Astrocyte (in vitro differentiated cells and primary cell): ENCODE measurements at regions not wholly inside any gene's neighbourhood (a gene's known extent, or its start where the extent isn't known, plus 50 kb on each side); places are given as distances from the start of the nearest gene placed in this dataset.

Experiments
- DNase-seq: peaks from one replicate; pipeline ENCODE4 v3.0.0-alpha.2; 2010; ENCODE audit warnings: low read depth
- FAIRE-seq: peaks from 2 replicates; lab custom pipeline; 2011; peaks lifted over from hg19 to GRCh38; lab: Jason Lieb, UNC
- H2AFZ ChIP-seq: 2 replicates; pipeline ENCODE4 v1.6.0; 2012; ENCODE audit warnings: low read depth, low read length, inconsistent platforms
- H3K27ac ChIP-seq: 2 replicates; pipeline ENCODE4 v1.5.1; 2011; ENCODE audit warnings: low read depth, low read length, inconsistent platforms
- H3K27me3 ChIP-seq: 2 replicates; pipeline ENCODE4 v1.6.0; 2011; ENCODE audit warnings: low read length, inconsistent platforms; ENCODE audit not compliant: insufficient read depth
- H3K36me3 ChIP-seq: 2 replicates; pipeline ENCODE4 v1.5.1; 2011; ENCODE audit warnings: low read length, inconsistent platforms; ENCODE audit not compliant: insufficient read depth
- H3K4me1 ChIP-seq: 2 replicates; pipeline ENCODE4 v1.5.1; 2011; ENCODE audit warnings: low read length, inconsistent platforms; ENCODE audit not compliant: insufficient read depth
- H3K4me2 ChIP-seq: 2 replicates; pipeline ENCODE4 v1.6.0; 2012; ENCODE audit warnings: low read length, inconsistent platforms
- H3K4me3 ChIP-seq: 2 replicates; pipeline ENCODE4 v1.5.1; 2011; ENCODE audit warnings: low read depth, mild to moderate bottlenecking, low read length, inconsistent platforms; ENCODE audit not compliant: insufficient read depth
- H3K79me2 ChIP-seq: 2 replicates; pipeline ENCODE4 v1.6.0; 2012; ENCODE audit warnings: mild to moderate bottlenecking, low read length, inconsistent platforms; ENCODE audit not compliant: insufficient read depth
- H3K9ac ChIP-seq: 2 replicates; pipeline ENCODE4 v1.6.0; 2012; ENCODE audit warnings: mild to moderate bottlenecking, low read length, inconsistent platforms
- H3K9me3 ChIP-seq: 2 replicates; pipeline ENCODE4 v1.5.1; 2012; ENCODE audit warnings: low read depth, mild to moderate bottlenecking, low read length, inconsistent platforms; ENCODE audit not compliant: insufficient read depth
- H4K20me1 ChIP-seq: 2 replicates; pipeline ENCODE4 v1.6.0; 2012; ENCODE audit warnings: low read length, inconsistent platforms; ENCODE audit not compliant: insufficient read depth
- H3K27ac Mint-ChIP-seq: one replicate; pipeline ENCODE4 v1.8.0; 2021; ENCODE audit warnings: mild to moderate bottlenecking, mixed read lengths; ENCODE audit not compliant: unreplicated experiment
- H3K27me3 Mint-ChIP-seq: one replicate; pipeline ENCODE4 v1.8.0; 2021; ENCODE audit warnings: low read depth, mixed read lengths; ENCODE audit not compliant: unreplicated experiment
- H3K36me3 Mint-ChIP-seq: one replicate; pipeline ENCODE4 v1.8.0; 2021; ENCODE audit warnings: low read depth, mixed read lengths; ENCODE audit not compliant: unreplicated experiment
- H3K4me1 Mint-ChIP-seq: one replicate; pipeline ENCODE4 v1.8.0; 2021; ENCODE audit warnings: low read depth, mixed read lengths; ENCODE audit not compliant: unreplicated experiment
- H3K4me3 Mint-ChIP-seq: one replicate; pipeline ENCODE4 v1.8.0; 2021; ENCODE audit warnings: mild to moderate bottlenecking, moderate library complexity, mixed read lengths; ENCODE audit not compliant: unreplicated experiment
- H3K9me3 Mint-ChIP-seq: one replicate; pipeline ENCODE4 v1.8.0; 2021; ENCODE audit warnings: mild to moderate bottlenecking, mixed read lengths; ENCODE audit not compliant: unreplicated experiment
- CTCF ChIP-seq: IDR thresholded peaks from 2 replicates; pipeline ENCODE4 v1.5.1; 2011; ENCODE audit warnings: low read depth, mild to moderate bottlenecking, inconsistent platforms, low read length, moderate library complexity; ENCODE audit not compliant: insufficient read depth
- EZH2 ChIP-seq: IDR thresholded peaks from 2 replicates; pipeline ENCODE4 v1.6.1; 2012; ENCODE audit warnings: mild to moderate bottlenecking, low read length, inconsistent platforms; ENCODE audit not compliant: insufficient read depth

- FAIRE-seq (no peak), DNase-seq (no peak)
- no peaks in the 10 kb centered on the region for H3K27me3 ChIP-seq
- H3K4me3 Mint-ChIP-seq = no peak overlapping the region
- no peak overlapping the region for H3K4me2 ChIP-seq
- no peaks in the 10 kb centered on the region for H3K4me1 ChIP-seq
- H3K36me3 Mint-ChIP-seq = no peaks in the 10 kb centered on the region
- H3K79me2 ChIP-seq = no peaks in the 10 kb centered on the region
- no peaks in the 10 kb centered on the region for H3K4me1 Mint-ChIP-seq
- no peaks in the 10 kb centered on the region for H3K36me3 ChIP-seq
- no peaks in the 10 kb centered on the region for H3K9me3 ChIP-seq
- H3K9me3 Mint-ChIP-seq = no peaks in the 10 kb centered on the region
- H2AFZ ChIP-seq = no peak overlapping the region
- no peak overlapping the region for H3K9ac ChIP-seq
- H3K27me3 Mint-ChIP-seq = no peaks in the 10 kb centered on the region
- no peak overlapping the region for H3K27ac ChIP-seq
- no peak overlapping the region for H3K4me3 ChIP-seq
- H3K27ac Mint-ChIP-seq = no peak overlapping the region
- no peaks in the 10 kb centered on the region for H4K20me1 ChIP-seq
- no peak for TF ChIP-seq EZH2
- no peak for TF ChIP-seq CTCF
Observed at GRCh38 chr13:104297075-104297474, 1230.9 kb upstream of the SLC10A2 start.

GRCh38 chr13:104296286-104296685, 1230.1 kb upstream of the SLC10A2 start:
- FAIRE-seq = no peak
- no peaks in the 10 kb centered on the region for H3K36me3 ChIP-seq
- no peaks in the 10 kb centered on the region for H3K27me3 ChIP-seq
- no peak overlapping the region for H2AFZ ChIP-seq
- H3K79me2 ChIP-seq = no peaks in the 10 kb centered on the region
- H4K20me1 ChIP-seq = no peaks in the 10 kb centered on the region
- Mint-ChIP-seq H3K4me1 (no peaks in the 10 kb centered on the region), H3K27me3 (no peaks in the 10 kb centered on the region), H3K4me3 (no peak overlapping the region), H3K36me3 (no peaks in the 10 kb centered on the region), H3K27ac (no peak overlapping the region), H3K9me3 (no peaks in the 10 kb centered on the region)
- no peak overlapping the region for H3K4me2 ChIP-seq
- H3K9me3 ChIP-seq = no peaks in the 10 kb centered on the region
- TF ChIP-seq CTCF = no peak
- TF ChIP-seq EZH2 = no peak
- no peak overlapping the region for H3K4me3 ChIP-seq
- H3K27ac ChIP-seq = no peak overlapping the region
- H3K9ac ChIP-seq = no peak overlapping the region
- no peaks in the 10 kb centered on the region for H3K4me1 ChIP-seq
- DNase-seq = no peak

- no peaks in the 10 kb centered on the region for H3K9me3 Mint-ChIP-seq
- H3K4me3 ChIP-seq = no peak overlapping the region
- H3K9ac ChIP-seq = no peak overlapping the region
- no peaks in the 10 kb centered on the region for H3K27me3 ChIP-seq
- no peaks in the 10 kb centered on the region for H3K27me3 Mint-ChIP-seq
- no peak overlapping the region for H3K27ac Mint-ChIP-seq
- H4K20me1 ChIP-seq = no peaks in the 10 kb centered on the region
- H3K36me3 Mint-ChIP-seq = no peaks in the 10 kb centered on the region
- H2AFZ ChIP-seq = no peak overlapping the region
- TF ChIP-seq CTCF (no peak), EZH2 (no peak)
- H3K79me2 ChIP-seq = no peaks in the 10 kb centered on the region
- no peaks in the 10 kb centered on the region for H3K9me3 ChIP-seq
- no peak overlapping the region for H3K27ac ChIP-seq
- no peaks in the 10 kb centered on the region for H3K36me3 ChIP-seq
- no peaks in the 10 kb centered on the region for H3K4me1 Mint-ChIP-seq
- FAIRE-seq = no peak
- H3K4me1 ChIP-seq = no peaks in the 10 kb centered on the region
- no peak for DNase-seq
- H3K4me3 Mint-ChIP-seq = no peak overlapping the region
- no peak overlapping the region for H3K4me2 ChIP-seq
Observed at GRCh38 chr13:104295537-104295936, 1229.3 kb upstream of the SLC10A2 start.
